ENCODE measurements at regions not wholly inside any gene's neighbourhood (a gene's known extent, or its start where the extent isn't known, plus 50 kb on each side); places are given as distances from the start of the nearest gene placed in this dataset.

DNA sequence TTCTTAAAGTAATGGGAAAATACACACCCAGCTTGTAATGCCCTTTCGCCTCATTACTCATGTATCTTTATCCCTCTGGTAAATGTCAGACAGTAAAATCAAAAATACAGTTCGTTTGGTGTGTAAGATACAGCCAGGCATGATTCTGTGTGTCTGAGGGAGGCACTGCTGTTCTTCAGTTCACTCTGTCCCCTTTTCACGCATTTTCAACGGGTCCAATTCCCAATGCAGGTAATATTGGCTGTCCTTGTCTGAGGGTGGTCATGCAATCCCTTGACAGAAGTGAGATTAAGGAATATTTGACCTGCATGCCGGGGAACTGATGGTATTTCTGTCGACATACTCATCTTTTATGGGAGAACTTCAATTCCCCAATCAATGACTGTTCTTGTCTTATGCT lies 587.2 kb upstream of the NXPH2 start:
- TF ChIP-seq TAF1 (IDR thresholded peaks at IDR 0.05; ENCODE audit: low read depth, low read length) (no peak), POLR2A (IDR thresholded peaks at IDR 0.05; ENCODE audit: low read depth, low read length) (no peak), SPI1 (IDR thresholded peaks at IDR 0.05; ENCODE audit: low read depth, low read length) (no peak), POLR2AphosphoS5 (IDR thresholded peaks at IDR 0.05; ENCODE audit: low read depth, low read length) (no peak)

All from GM12891 (cell line).